CD4-positive, alpha-beta memory T cell (primary cell): ENCODE measurements at regions not wholly inside any gene's neighbourhood (a gene's known extent, or its start where the extent isn't known, plus 50 kb on each side); places are given as distances from the start of the nearest gene placed in this dataset.

ENCODE experiments used
- CTCF ChIA-PET: fragments of 350-600 bp; sonication (Branson Sonifier 250); formaldehyde crosslinking; loops from one replicate; lab custom pipeline; 2021; ENCODE audit warnings: inconsistent platforms; ENCODE audit not compliant: partially characterized antibody; lab: Charles Lee
- POLR2A ChIA-PET: fragments of 350-600 bp; sonication (Branson Sonifier 250); formaldehyde crosslinking; loops from one replicate; lab custom pipeline; 2021; ENCODE audit not compliant: partially characterized antibody; lab: Charles Lee
- DNase-seq, 5 donors: peaks; one replicate each; pipeline versions ENCODE4 v3.0.0 to v3.0.0-alpha.2; 2020 to 2022; ENCODE audit warnings: mixed read lengths in 1 of 5
- H3K27ac ChIP-seq: one replicate; pipeline ENCODE4 v1.7.0; 2013; ENCODE audit warnings: low read depth, low read length
- H3K27me3 ChIP-seq: 2 replicates; pipeline ENCODE4 v1.7.0; 2013; ENCODE audit warnings: mild to moderate bottlenecking, low read length, moderate library complexity; ENCODE audit not compliant: insufficient read depth
- H3K36me3 ChIP-seq: 2 replicates; pipeline ENCODE4 v1.7.0; 2013; ENCODE audit warnings: mild to moderate bottlenecking, low read length, moderate library complexity; ENCODE audit not compliant: insufficient read depth
- H3K4me1 ChIP-seq: 2 replicates; pipeline ENCODE4 v1.7.0; 2013; ENCODE audit warnings: mild to moderate bottlenecking, low read length, moderate library complexity; ENCODE audit not compliant: insufficient read depth
- H3K4me3 ChIP-seq, 2 donors: one replicate each; pipeline ENCODE4 v1.7.0; 2013; ENCODE audit warnings: low read length in 2 of 2, mild to moderate bottlenecking in 1 of 2
- H3K9me3 ChIP-seq, 2 donors: one replicate each; pipeline ENCODE4 v1.7.0; 2013; ENCODE audit warnings: low read length in 2 of 2, control low read depth in 1 of 2; ENCODE audit not compliant: control insufficient read depth in 1 of 2
- H3K27ac Mint-ChIP-seq, 7 donors: one replicate each; pipeline ENCODE4 v1.8.0; 2020 to 2021; ENCODE audit warnings: mixed read lengths in 7 of 7, mild to moderate bottlenecking in 6 of 7, inconsistent platforms in 3 of 7, moderate library complexity in 3 of 7
- H3K27me3 Mint-ChIP-seq, 2 donors: one replicate each; pipeline ENCODE4 v1.8.0; 2020 to 2021; ENCODE audit warnings: mixed read lengths in 2 of 2
- H3K36me3 Mint-ChIP-seq, 2 donors: one replicate each; pipeline ENCODE4 v1.8.0; 2020 to 2021; ENCODE audit warnings: mixed read lengths in 2 of 2, inconsistent platforms in 1 of 2, mild to moderate bottlenecking in 1 of 2
- H3K4me1 Mint-ChIP-seq, 4 donors: one replicate each; pipeline ENCODE4 v1.8.0; 2020 to 2021; ENCODE audit warnings: mixed read lengths in 4 of 4, mild to moderate bottlenecking in 1 of 4
- H3K4me3 Mint-ChIP-seq, 8 donors: one replicate each; pipeline ENCODE4 v1.8.0; 2020 to 2021; ENCODE audit warnings: mixed read lengths in 8 of 8, mild to moderate bottlenecking in 7 of 8, moderate library complexity in 6 of 8, inconsistent platforms in 3 of 8
- H3K9me3 Mint-ChIP-seq, 8 donors: one replicate each; pipeline ENCODE4 v1.8.0; 2020 to 2021; ENCODE audit warnings: mixed read lengths in 8 of 8, mild to moderate bottlenecking in 5 of 8, inconsistent platforms in 3 of 8, moderate library complexity in 1 of 8
- intact Hi-C: fragments of 100-400 bp; cut with micrococcal nuclease; formaldehyde crosslinking; loops from one replicate; pipeline ENCODE4 v1.15.1; 2023

- no peaks in the 10 kb centered on the region for H3K36me3 Mint-ChIP-seq
- Histone ChIP-seq H3K27ac (no peak overlapping the region), H3K4me3 (no peak overlapping the region), H3K9me3 (no peaks in the 10 kb centered on the region), H3K27me3 (no peaks in the 10 kb centered on the region), H3K36me3 (no peaks in the 10 kb centered on the region), H3K4me1 (peaks cover 8% of the 10 kb centered on the region)
- no peak overlapping the region for H3K4me3 Mint-ChIP-seq
- H3K27ac Mint-ChIP-seq: peak overlapping the region in 1 of 7 donors; percentile 8
- CTCF ChIA-PET: no interaction called here
- DNase-seq: no peak
- H3K9me3 Mint-ChIP-seq: peaks cover 0 to 3% (median 0%) of the 10 kb centered on the region in 8 donors
- intact Hi-C loops: no loop called here
- peaks cover 12 to 19% (median 17%) of the 10 kb centered on the region in 4 donors for H3K4me1 Mint-ChIP-seq
- peaks cover 0 to 4% of the 10 kb centered on the region in 2 donors for H3K27me3 Mint-ChIP-seq
- POLR2A ChIA-PET: no interaction called here
Measured at GRCh38 chr1:67632811-67633655, 52.0 kb upstream of the GADD45A start.

- no peaks in the 10 kb centered on the region for H3K36me3 ChIP-seq
- H3K9me3 ChIP-seq: no peaks in the 10 kb centered on the region
- DNase-seq: no peak
- H3K4me3 ChIP-seq: no peak overlapping the region
- H3K27ac ChIP-seq: no peak overlapping the region
- H3K27ac Mint-ChIP-seq: peak overlapping the region in 2 of 7 donors; percentile 11 to 87
- POLR2A ChIA-PET: no interaction called here
- H3K4me1 ChIP-seq: peaks cover 8% of the 10 kb centered on the region
- peaks cover 12 to 19% (median 17%) of the 10 kb centered on the region in 4 donors for H3K4me1 Mint-ChIP-seq
- CTCF ChIA-PET: no interaction called here
- intact Hi-C loops: no loop called here
- peaks cover 0 to 4% of the 10 kb centered on the region in 2 donors for H3K27me3 Mint-ChIP-seq
- H3K36me3 Mint-ChIP-seq: no peaks in the 10 kb centered on the region
- peak overlapping the region in 1 of 8 donors; percentile 16 for H3K4me3 Mint-ChIP-seq
- H3K9me3 Mint-ChIP-seq: peaks cover 0 to 1% (median 0%) of the 10 kb centered on the region in 8 donors
- no peaks in the 10 kb centered on the region for H3K27me3 ChIP-seq
Measured at GRCh38 chr1:67634396-67634935, 50.5 kb upstream of the GADD45A start.

- ChIA-PET POLR2A (interaction anchor here (0.6 kb wide), 1 partner anchor 101 kb away, joined by 4 read pairs; no protein-coding TSS in a partner anchor), CTCF (interaction anchor here (0.7 kb wide), 1 partner anchor 413 kb away, joined by 3 read pairs; no protein-coding TSS in a partner anchor)
- no peaks in the 10 kb centered on the region for H3K36me3 Mint-ChIP-seq
- DNase-seq: peak in 4 of 5 donors; percentile 5 to 14 (median 10)
- no peaks in the 10 kb centered on the region for H3K36me3 ChIP-seq
- H3K9me3 ChIP-seq: no peaks in the 10 kb centered on the region
- H3K4me1 Mint-ChIP-seq: peaks cover 12 to 19% (median 17%) of the 10 kb centered on the region in 4 donors
- peak overlapping the region in 5 of 8 donors; percentile 1 to 54 (median 39) for H3K4me3 Mint-ChIP-seq
- peaks cover 0 to 1% (median 0%) of the 10 kb centered on the region in 8 donors for H3K9me3 Mint-ChIP-seq
- peaks cover 8% of the 10 kb centered on the region for H3K4me1 ChIP-seq
- no peaks in the 10 kb centered on the region for H3K27me3 Mint-ChIP-seq
- H3K4me3 ChIP-seq: no peak overlapping the region
- H3K27me3 ChIP-seq: no peaks in the 10 kb centered on the region
- no peak overlapping the region for H3K27ac ChIP-seq
- peak overlapping the region in 5 of 7 donors; percentile 11 to 73 (median 48) for H3K27ac Mint-ChIP-seq
- intact Hi-C loops: no loop called here
Measured at GRCh38 chr1:67635055-67635809, 49.8 kb upstream of the GADD45A start.
